ENCODE measurements at regions not wholly inside any gene's neighbourhood (a gene's known extent, or its start where the extent isn't known, plus 50 kb on each side); places are given as distances from the start of the nearest gene placed in this dataset.

- TF ChIP-seq POLR2A (IDR thresholded peaks at IDR 0.05; ENCODE audit: low read length) (no peak), HOXA7 (CRISPR knock-in tag; IDR thresholded peaks at IDR 0.05) (no peak), CHD2 (IDR thresholded peaks at IDR 0.05; ENCODE audit: low read length, partially characterized antibody) (no peak), CTCF (IDR thresholded peaks at IDR 0.05) (no peak), EHMT2 (IDR thresholded peaks at IDR 0.05; ENCODE audit: low read depth) (no peak)
Measured at GRCh38 chrX:45348296-45348695, 147.6 kb upstream of the DIPK2B start.
